H9 (cell line): ENCODE measurements at regions not wholly inside any gene's neighbourhood (a gene's known extent, or its start where the extent isn't known, plus 50 kb on each side); places are given as distances from the start of the nearest gene placed in this dataset.

ENCODE experiments used
- DNase-seq: peaks from one replicate; pipeline ENCODE4 v3.0.0-alpha.2; 2017
- H2AFZ ChIP-seq: one replicate; pipeline ENCODE4 v1.6.1; 2013; ENCODE audit warnings: mild to moderate bottlenecking, low read length, control low read depth, moderate library complexity
- H2AK5ac ChIP-seq: 2 replicates; pipeline ENCODE4 v1.6.1; 2013; ENCODE audit warnings: low read length, control low read depth, mixed read lengths; ENCODE audit not compliant: insufficient read length
- H2BK120ac ChIP-seq: one replicate; pipeline ENCODE4 v1.6.1; 2013; ENCODE audit warnings: low read depth, mild to moderate bottlenecking, low read length, control low read depth, inconsistent platforms; ENCODE audit not compliant: poor library complexity, severe bottlenecking
- H2BK12ac ChIP-seq: 2 replicates; pipeline ENCODE4 v1.6.1; 2013; ENCODE audit warnings: low read length, control low read depth, mixed read lengths, low read depth; ENCODE audit not compliant: insufficient read length
- H2BK15ac ChIP-seq: 2 replicates; pipeline ENCODE4 v1.6.1; 2013; ENCODE audit warnings: low read depth, low read length, control low read depth
- H2BK20ac ChIP-seq: one replicate; pipeline ENCODE4 v1.6.1; 2013; ENCODE audit warnings: low read depth, mild to moderate bottlenecking, low read length, control low read depth, inconsistent platforms; ENCODE audit not compliant: poor library complexity, severe bottlenecking
- H2BK5ac ChIP-seq: 2 replicates; pipeline ENCODE4 v1.6.1; 2013; ENCODE audit warnings: low read length, control low read depth, mixed read lengths; ENCODE audit not compliant: insufficient read length
- H3K14ac ChIP-seq: 2 replicates; pipeline ENCODE4 v1.6.1; 2013; ENCODE audit warnings: low read length, control low read depth; ENCODE audit not compliant: insufficient read depth
- H3K18ac ChIP-seq: 2 replicates; pipeline ENCODE4 v1.6.1; 2013; ENCODE audit warnings: low read depth, mild to moderate bottlenecking, mixed read lengths, low read length, control low read depth; ENCODE audit not compliant: insufficient read length
- H3K23ac ChIP-seq: 2 replicates; pipeline ENCODE4 v1.6.1; 2013; ENCODE audit warnings: low read length, control low read depth, mixed read lengths, low read depth; ENCODE audit not compliant: insufficient read length
- H3K23me2 ChIP-seq: 2 replicates; pipeline ENCODE4 v1.6.1; 2013; ENCODE audit warnings: low read depth, mild to moderate bottlenecking, mixed read lengths, low read length, control low read depth; ENCODE audit not compliant: insufficient read length, poor library complexity, severe bottlenecking
- H3K27ac ChIP-seq: 2 replicates; pipeline ENCODE4 v1.5.1; 2013; ENCODE audit warnings: low read length, control low read depth, mixed read lengths, low read depth; ENCODE audit not compliant: insufficient read length
- H3K27me3 ChIP-seq: 2 replicates; pipeline ENCODE4 v1.6.1; 2013; ENCODE audit warnings: low read length, control low read depth, inconsistent platforms; ENCODE audit not compliant: insufficient read depth
- H3K4ac ChIP-seq: 2 replicates; pipeline ENCODE4 v1.6.1; 2013; ENCODE audit warnings: low read depth, mild to moderate bottlenecking, control low read depth, inconsistent platforms, low read length, moderate library complexity
- H3K4me1 ChIP-seq: 2 replicates; pipeline ENCODE4 v1.6.1; 2013; ENCODE audit warnings: low read length, control low read depth, inconsistent platforms; ENCODE audit not compliant: insufficient read depth
- H3K4me2 ChIP-seq: 2 replicates; pipeline ENCODE4 v1.6.1; 2013; ENCODE audit warnings: low read length, control low read depth, mixed read lengths; ENCODE audit not compliant: insufficient read length, insufficient read depth
- H3K56ac ChIP-seq: 2 replicates; pipeline ENCODE4 v1.6.1; 2013; ENCODE audit warnings: low read depth, mild to moderate bottlenecking, mixed read lengths, low read length, control low read depth; ENCODE audit not compliant: insufficient read length
- H3K79me1 ChIP-seq: 2 replicates; pipeline ENCODE4 v1.6.1; 2013; ENCODE audit warnings: low read depth, mild to moderate bottlenecking, moderate library complexity, low read length, control low read depth, inconsistent platforms; ENCODE audit not compliant: insufficient read depth, poor library complexity, severe bottlenecking
- H3K79me2 ChIP-seq: 2 replicates; pipeline ENCODE4 v1.6.1; 2013; ENCODE audit warnings: low read length, control low read depth, inconsistent platforms; ENCODE audit not compliant: insufficient read depth
- H3K9ac ChIP-seq: 2 replicates; pipeline ENCODE4 v1.6.1; 2013; ENCODE audit warnings: low read length, control low read depth, mixed read lengths; ENCODE audit not compliant: insufficient read length; ENCODE audit errors: extremely low read depth
- H3K9me3 ChIP-seq: one replicate; pipeline ENCODE4 v1.6.1; 2013; ENCODE audit warnings: low read depth, low read length, inconsistent platforms; ENCODE audit not compliant: control insufficient read depth
- H3T11ph ChIP-seq: one replicate; pipeline ENCODE4 v1.6.1; 2013; ENCODE audit warnings: mild to moderate bottlenecking, low read length, control low read depth, inconsistent platforms
- H4K20me1 ChIP-seq: one replicate; pipeline ENCODE4 v1.6.1; 2013; ENCODE audit not compliant: control insufficient read depth, insufficient read length, insufficient read depth
- H4K5ac ChIP-seq: 2 replicates; pipeline ENCODE4 v1.6.1; 2013; ENCODE audit warnings: low read depth, mild to moderate bottlenecking, mixed read lengths, low read length, control low read depth; ENCODE audit not compliant: insufficient read length
- H4K8ac ChIP-seq: replicated peaks from 2 replicates; pipeline ENCODE4 v1.6.1; 2013; ENCODE audit warnings: low read length, control low read depth, mixed read lengths, low read depth; ENCODE audit not compliant: insufficient read length
- H4K91ac ChIP-seq: 2 replicates; pipeline ENCODE4 v1.6.1; 2013; ENCODE audit warnings: low read depth, mild to moderate bottlenecking, moderate library complexity, mixed read lengths, low read length, control low read depth; ENCODE audit not compliant: insufficient read length
- H3K27ac Mint-ChIP-seq, 3 experiments: 2 replicates in 2 of 3; 3 replicates in 1 of 3; pipeline ENCODE4 v1.8.0; 2020 to 2021; ENCODE audit warnings: mixed read lengths in 3 of 3, mild to moderate bottlenecking in 1 of 3, moderate library complexity in 1 of 3
- H3K27me3 Mint-ChIP-seq: 2 replicates; pipeline ENCODE4 v1.8.0; 2021; ENCODE audit warnings: low read depth, mild to moderate bottlenecking, moderate library complexity, mixed read lengths
- H3K36me3 Mint-ChIP-seq, 3 experiments: 2 replicates in 2 of 3; 3 replicates in 1 of 3; pipeline ENCODE4 v1.8.0; 2020 to 2021; ENCODE audit warnings: low read depth in 3 of 3, mixed read lengths in 3 of 3; ENCODE audit not compliant: insufficient read depth in 1 of 3
- H3K4me1 Mint-ChIP-seq, 2 experiments: 2 replicates each; pipeline ENCODE4 v1.8.0; 2020; ENCODE audit warnings: mixed read lengths in 2 of 2
- H3K4me3 Mint-ChIP-seq, 2 experiments: 2 replicates in 1 of 2; 3 replicates in 1 of 2; pipeline ENCODE4 v1.8.0; 2020 to 2021; ENCODE audit warnings: mild to moderate bottlenecking in 2 of 2, mixed read lengths in 2 of 2, moderate library complexity in 1 of 2
- H3K9me3 Mint-ChIP-seq, 2 experiments: 2 replicates in 1 of 2; 3 replicates in 1 of 2; pipeline ENCODE4 v1.8.0; 2020; ENCODE audit warnings: mild to moderate bottlenecking in 2 of 2, mixed read lengths in 2 of 2, moderate library complexity in 1 of 2
- CTCF ChIP-seq: fragments of 200-600 bp; sonication (generic); conservative IDR thresholded peaks from 3 replicates; pipeline ENCODE4 v1.8.0; 2021; ENCODE audit warnings: antibody characterized with exemption, mild to moderate bottlenecking
- WGBS: extraction: QIAGEN DNeasy Blood & Tissue Kit; methylation state at CpG from one replicate; pipeline ENCODE4 v1.1.7; 2013; ENCODE audit warnings: missing lambda C conversion rate, low lambda C conversion rate, mixed read lengths; ENCODE audit not compliant: insufficient read length; ENCODE audit errors: extremely low coverage; 5-methylcytosine and 5-hydroxymethylcytosine counted together

GRCh38 chr2:210792000-210792399, 235.6 kb downstream of the CPS1 start:
- H3K9me3 Mint-ChIP-seq: peaks cover 0 to 3% of the 10 kb centered on the region in 2 experiments; a peak in 2 of 5 replicates
- no peak overlapping the region for H3K4me2 ChIP-seq
- no peak for TF ChIP-seq CTCF
- no peak overlapping the region for H2BK120ac ChIP-seq
- H3K36me3 Mint-ChIP-seq: no peaks in the 10 kb centered on the region
- H3K4ac ChIP-seq: no peak overlapping the region
- H3K9ac ChIP-seq: no peak overlapping the region
- H3K9me3 ChIP-seq: no peaks in the 10 kb centered on the region
- no peak overlapping the region for H3K27ac Mint-ChIP-seq
- H3K79me2 ChIP-seq: no peaks in the 10 kb centered on the region
- H2AFZ ChIP-seq: no peak overlapping the region
- H3K27ac ChIP-seq: no peak overlapping the region
- H3K56ac ChIP-seq: no peak overlapping the region
- no peak overlapping the region for H4K91ac ChIP-seq
- no peak overlapping the region for H3K14ac ChIP-seq
- H3K27me3 ChIP-seq: no peaks in the 10 kb centered on the region; the same call in 1 of the 2 replicates
- H3K18ac ChIP-seq: no peak overlapping the region
- no peak overlapping the region for H2AK5ac ChIP-seq
- no peak for DNase-seq
- H3K23me2 ChIP-seq: no peaks in the 10 kb centered on the region
- no peak overlapping the region for H3K4me3 Mint-ChIP-seq
- H2BK15ac ChIP-seq: no peak overlapping the region
- no peak overlapping the region for H4K5ac ChIP-seq
- no peak overlapping the region for H2BK5ac ChIP-seq
- H3K23ac ChIP-seq: no peak overlapping the region
- WGBS: no CpG with 5 or more reads among the region's 3 CpGs
- no peak overlapping the region for H2BK20ac ChIP-seq
- no peaks in the 10 kb centered on the region for H4K20me1 ChIP-seq
- no peaks in the 10 kb centered on the region for H3K27me3 Mint-ChIP-seq
- H3K79me1 ChIP-seq: no peaks in the 10 kb centered on the region
- H3K4me1 ChIP-seq: no peaks in the 10 kb centered on the region
- H3K4me1 Mint-ChIP-seq: no peaks in the 10 kb centered on the region
- no peak overlapping the region for H3T11ph ChIP-seq
- no peak overlapping the region for H2BK12ac ChIP-seq
- H4K8ac ChIP-seq: no peak overlapping the region
